ENCODE measurements at regions not wholly inside any gene's neighbourhood (a gene's known extent, or its start where the extent isn't known, plus 50 kb on each side); places are given as distances from the start of the nearest gene placed in this dataset.

DNA sequence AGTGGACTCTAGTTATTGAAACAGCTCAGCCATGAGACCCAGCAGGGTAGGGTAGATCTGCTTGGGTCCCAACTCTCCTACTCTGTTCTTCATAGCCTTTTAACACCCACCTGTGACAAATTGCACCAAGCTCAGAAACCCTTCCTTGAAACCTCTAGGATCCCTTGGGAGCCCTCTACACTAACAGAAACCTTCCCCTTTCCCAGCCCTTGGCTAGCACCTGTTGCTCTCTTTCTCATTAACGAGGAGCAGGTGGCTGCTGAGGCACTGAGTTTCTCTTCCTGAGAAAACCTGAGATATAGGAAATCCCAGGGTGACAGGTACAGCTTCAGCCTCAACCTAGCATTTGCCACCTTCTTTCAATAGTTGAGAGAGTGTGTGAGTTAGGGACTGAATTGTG is 88.3 kb upstream of the CLSTN2 start (continued):
- TF ChIP-seq, protein P1, sequence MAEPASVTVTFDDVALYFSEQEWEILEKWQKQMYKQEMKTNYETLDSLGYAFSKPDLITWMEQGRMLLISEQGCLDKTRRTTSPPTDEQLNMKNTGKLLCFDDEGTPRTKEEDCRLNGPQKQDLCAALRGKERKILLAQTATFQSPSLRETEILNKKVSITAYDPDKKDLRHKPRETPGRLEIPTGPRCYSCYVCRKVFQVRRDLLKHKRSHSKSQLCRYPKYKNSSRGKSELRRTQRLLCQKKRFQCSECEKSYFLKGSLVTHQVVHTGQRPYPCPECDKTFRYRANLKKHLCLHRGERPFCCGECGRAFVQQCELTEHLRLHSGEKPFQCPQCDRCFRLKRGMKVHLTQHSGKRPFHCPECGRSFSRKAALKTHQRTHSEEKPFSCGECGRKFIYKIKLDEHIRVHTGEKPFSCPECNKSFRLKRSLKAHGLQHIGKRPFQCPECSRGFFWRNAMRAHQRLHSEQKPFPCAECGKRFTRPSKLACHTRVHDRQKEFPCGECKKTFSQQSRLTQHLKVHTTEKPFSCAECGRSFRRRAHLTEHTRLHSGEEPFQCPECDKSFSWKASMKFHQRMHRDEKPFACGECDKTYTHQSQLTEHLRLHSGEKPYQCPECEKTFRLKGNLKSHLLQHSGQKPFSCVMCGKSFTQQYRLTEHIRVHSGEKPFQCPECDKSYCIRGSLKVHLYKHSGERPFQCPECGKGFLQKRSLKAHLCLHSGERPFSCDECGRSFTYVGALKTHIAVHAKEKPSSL (CRISPR knock-in tag; conservative IDR thresholded peaks at IDR 0.05) = no peak
- no peak for TF ChIP-seq NFE2L1 (CRISPR knock-in tag; IDR thresholded peaks at IDR 0.05)
- no peak for TF ChIP-seq ZNF121 (CRISPR knock-in tag; IDR thresholded peaks at IDR 0.05)
- TF ChIP-seq MYBL2 (CRISPR knock-in tag; IDR thresholded peaks at IDR 0.05) = no peak
- no peak for TF ChIP-seq SOX15 (CRISPR knock-in tag; IDR thresholded peaks at IDR 0.05)

DNA sequence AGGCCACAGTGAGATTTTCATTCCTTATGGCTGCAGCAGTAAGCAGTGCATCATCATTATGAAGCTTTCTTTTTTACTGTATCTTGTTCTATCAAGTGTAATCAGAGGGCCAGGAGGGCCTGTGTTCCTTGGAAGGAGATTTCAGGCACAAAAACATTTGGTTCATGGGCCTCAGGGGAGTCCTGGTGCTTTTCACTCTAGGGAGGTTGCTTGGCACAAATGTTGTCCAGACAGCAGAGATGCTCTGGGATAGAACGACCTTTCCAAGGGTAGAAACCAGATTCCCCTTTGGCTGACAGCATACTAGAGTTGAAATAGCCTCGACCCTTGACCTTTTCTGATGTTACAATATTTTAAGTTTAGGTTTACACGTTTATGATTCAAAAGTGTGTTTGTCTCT is 95.3 kb upstream of the CLSTN2 start:
- no peaks in the 10 kb centered on the region for H3K36me3 Mint-ChIP-seq
- no peak for DNase-seq (ENCODE audit: low spot score)
- CTCF ChIA-PET = no interaction called here
- POLR2A ChIA-PET = no interaction called here
- ATAC-seq = no peak
- H3K4me3 Mint-ChIP-seq = no peak overlapping the region
- H3K27ac Mint-ChIP-seq = no peak overlapping the region
- no peaks in the 10 kb centered on the region for H3K27me3 Mint-ChIP-seq (ENCODE audit: low read depth)
- H3K9me3 Mint-ChIP-seq = peaks cover 9% of the 10 kb centered on the region; the same call in 1 of the 2 replicates
- peaks cover 19% of the 10 kb centered on the region for H3K4me1 Mint-ChIP-seq
- TF ChIP-seq, protein P2, sequence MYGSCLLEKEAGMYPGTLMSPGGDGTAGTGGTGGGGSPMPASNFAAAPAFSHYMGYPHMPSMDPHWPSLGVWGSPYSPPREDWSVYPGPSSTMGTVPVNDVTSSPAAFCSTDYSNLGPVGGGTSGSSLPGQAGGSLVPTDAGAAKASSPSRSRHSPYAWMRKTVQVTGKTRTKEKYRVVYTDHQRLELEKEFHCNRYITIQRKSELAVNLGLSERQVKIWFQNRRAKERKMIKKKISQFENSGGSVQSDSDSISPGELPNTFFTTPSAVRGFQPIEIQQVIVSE (CRISPR knock-in tag; IDR thresholded peaks at IDR 0.05; ENCODE audit: borderline replicate concordance) = no peak
- TF ChIP-seq, protein P3, sequence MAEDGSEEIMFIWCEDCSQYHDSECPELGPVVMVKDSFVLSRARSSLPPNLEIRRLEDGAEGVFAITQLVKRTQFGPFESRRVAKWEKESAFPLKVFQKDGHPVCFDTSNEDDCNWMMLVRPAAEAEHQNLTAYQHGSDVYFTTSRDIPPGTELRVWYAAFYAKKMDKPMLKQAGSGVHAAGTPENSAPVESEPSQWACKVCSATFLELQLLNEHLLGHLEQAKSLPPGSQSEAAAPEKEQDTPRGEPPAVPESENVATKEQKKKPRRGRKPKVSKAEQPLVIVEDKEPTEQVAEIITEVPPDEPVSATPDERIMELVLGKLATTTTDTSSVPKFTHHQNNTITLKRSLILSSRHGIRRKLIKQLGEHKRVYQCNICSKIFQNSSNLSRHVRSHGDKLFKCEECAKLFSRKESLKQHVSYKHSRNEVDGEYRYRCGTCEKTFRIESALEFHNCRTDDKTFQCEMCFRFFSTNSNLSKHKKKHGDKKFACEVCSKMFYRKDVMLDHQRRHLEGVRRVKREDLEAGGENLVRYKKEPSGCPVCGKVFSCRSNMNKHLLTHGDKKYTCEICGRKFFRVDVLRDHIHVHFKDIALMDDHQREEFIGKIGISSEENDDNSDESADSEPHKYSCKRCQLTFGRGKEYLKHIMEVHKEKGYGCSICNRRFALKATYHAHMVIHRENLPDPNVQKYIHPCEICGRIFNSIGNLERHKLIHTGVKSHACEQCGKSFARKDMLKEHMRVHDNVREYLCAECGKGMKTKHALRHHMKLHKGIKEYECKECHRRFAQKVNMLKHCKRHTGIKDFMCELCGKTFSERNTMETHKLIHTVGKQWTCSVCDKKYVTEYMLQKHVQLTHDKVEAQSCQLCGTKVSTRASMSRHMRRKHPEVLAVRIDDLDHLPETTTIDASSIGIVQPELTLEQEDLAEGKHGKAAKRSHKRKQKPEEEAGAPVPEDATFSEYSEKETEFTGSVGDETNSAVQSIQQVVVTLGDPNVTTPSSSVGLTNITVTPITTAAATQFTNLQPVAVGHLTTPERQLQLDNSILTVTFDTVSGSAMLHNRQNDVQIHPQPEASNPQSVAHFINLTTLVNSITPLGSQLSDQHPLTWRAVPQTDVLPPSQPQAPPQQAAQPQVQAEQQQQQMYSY (CRISPR knock-in tag; IDR thresholded peaks at IDR 0.05) = no peak
- TF ChIP-seq NR2C2 (CRISPR knock-in tag; IDR thresholded peaks at IDR 0.05) (no peak), ZNF219 (CRISPR knock-in tag; IDR thresholded peaks at IDR 0.05; ENCODE audit: borderline replicate concordance) (no peak), CBFB (CRISPR knock-in tag; IDR thresholded peaks at IDR 0.05; ENCODE audit: low read depth) (no peak), FOXP1 (CRISPR knock-in tag; IDR thresholded peaks at IDR 0.05; ENCODE audit: borderline replicate concordance) (no peak), SMAD3 (CRISPR knock-in tag; IDR thresholded peaks at IDR 0.05; ENCODE audit: borderline replicate concordance) (no peak), PRRX2 (CRISPR knock-in tag; IDR thresholded peaks at IDR 0.05) (no peak), ATF1 (CRISPR knock-in tag; IDR thresholded peaks at IDR 0.05) (no peak), ZBTB21 (CRISPR knock-in tag; IDR thresholded peaks at IDR 0.05; ENCODE audit: borderline replicate concordance) (no peak), KAT7 (CRISPR knock-in tag; IDR thresholded peaks at IDR 0.05; ENCODE audit: borderline replicate concordance) (no peak), NFE2L1 (CRISPR knock-in tag; IDR thresholded peaks at IDR 0.05) (no peak), ZNF423 (CRISPR knock-in tag; IDR thresholded peaks at IDR 0.05) (no peak)
- TF ChIP-seq, protein P4, sequence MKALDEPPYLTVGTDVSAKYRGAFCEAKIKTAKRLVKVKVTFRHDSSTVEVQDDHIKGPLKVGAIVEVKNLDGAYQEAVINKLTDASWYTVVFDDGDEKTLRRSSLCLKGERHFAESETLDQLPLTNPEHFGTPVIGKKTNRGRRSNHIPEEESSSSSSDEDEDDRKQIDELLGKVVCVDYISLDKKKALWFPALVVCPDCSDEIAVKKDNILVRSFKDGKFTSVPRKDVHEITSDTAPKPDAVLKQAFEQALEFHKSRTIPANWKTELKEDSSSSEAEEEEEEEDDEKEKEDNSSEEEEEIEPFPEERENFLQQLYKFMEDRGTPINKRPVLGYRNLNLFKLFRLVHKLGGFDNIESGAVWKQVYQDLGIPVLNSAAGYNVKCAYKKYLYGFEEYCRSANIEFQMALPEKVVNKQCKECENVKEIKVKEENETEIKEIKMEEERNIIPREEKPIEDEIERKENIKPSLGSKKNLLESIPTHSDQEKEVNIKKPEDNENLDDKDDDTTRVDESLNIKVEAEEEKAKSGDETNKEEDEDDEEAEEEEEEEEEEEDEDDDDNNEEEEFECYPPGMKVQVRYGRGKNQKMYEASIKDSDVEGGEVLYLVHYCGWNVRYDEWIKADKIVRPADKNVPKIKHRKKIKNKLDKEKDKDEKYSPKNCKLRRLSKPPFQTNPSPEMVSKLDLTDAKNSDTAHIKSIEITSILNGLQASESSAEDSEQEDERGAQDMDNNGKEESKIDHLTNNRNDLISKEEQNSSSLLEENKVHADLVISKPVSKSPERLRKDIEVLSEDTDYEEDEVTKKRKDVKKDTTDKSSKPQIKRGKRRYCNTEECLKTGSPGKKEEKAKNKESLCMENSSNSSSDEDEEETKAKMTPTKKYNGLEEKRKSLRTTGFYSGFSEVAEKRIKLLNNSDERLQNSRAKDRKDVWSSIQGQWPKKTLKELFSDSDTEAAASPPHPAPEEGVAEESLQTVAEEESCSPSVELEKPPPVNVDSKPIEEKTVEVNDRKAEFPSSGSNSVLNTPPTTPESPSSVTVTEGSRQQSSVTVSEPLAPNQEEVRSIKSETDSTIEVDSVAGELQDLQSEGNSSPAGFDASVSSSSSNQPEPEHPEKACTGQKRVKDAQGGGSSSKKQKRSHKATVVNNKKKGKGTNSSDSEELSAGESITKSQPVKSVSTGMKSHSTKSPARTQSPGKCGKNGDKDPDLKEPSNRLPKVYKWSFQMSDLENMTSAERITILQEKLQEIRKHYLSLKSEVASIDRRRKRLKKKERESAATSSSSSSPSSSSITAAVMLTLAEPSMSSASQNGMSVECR (CRISPR knock-in tag; IDR thresholded peaks at IDR 0.05; ENCODE audit: borderline replicate concordance) = no peak
- TF ChIP-seq, protein P5, sequence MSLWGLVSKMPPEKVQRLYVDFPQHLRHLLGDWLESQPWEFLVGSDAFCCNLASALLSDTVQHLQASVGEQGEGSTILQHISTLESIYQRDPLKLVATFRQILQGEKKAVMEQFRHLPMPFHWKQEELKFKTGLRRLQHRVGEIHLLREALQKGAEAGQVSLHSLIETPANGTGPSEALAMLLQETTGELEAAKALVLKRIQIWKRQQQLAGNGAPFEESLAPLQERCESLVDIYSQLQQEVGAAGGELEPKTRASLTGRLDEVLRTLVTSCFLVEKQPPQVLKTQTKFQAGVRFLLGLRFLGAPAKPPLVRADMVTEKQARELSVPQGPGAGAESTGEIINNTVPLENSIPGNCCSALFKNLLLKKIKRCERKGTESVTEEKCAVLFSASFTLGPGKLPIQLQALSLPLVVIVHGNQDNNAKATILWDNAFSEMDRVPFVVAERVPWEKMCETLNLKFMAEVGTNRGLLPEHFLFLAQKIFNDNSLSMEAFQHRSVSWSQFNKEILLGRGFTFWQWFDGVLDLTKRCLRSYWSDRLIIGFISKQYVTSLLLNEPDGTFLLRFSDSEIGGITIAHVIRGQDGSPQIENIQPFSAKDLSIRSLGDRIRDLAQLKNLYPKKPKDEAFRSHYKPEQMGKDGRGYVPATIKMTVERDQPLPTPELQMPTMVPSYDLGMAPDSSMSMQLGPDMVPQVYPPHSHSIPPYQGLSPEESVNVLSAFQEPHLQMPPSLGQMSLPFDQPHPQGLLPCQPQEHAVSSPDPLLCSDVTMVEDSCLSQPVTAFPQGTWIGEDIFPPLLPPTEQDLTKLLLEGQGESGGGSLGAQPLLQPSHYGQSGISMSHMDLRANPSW (CRISPR knock-in tag; conservative IDR thresholded peaks at IDR 0.05; ENCODE audit: low read depth) = no peak
- TF ChIP-seq, protein P6, sequence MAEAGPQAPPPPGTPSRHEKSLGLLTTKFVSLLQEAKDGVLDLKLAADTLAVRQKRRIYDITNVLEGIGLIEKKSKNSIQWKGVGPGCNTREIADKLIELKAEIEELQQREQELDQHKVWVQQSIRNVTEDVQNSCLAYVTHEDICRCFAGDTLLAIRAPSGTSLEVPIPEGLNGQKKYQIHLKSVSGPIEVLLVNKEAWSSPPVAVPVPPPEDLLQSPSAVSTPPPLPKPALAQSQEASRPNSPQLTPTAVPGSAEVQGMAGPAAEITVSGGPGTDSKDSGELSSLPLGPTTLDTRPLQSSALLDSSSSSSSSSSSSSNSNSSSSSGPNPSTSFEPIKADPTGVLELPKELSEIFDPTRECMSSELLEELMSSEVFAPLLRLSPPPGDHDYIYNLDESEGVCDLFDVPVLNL (CRISPR knock-in tag; IDR thresholded peaks at IDR 0.05; ENCODE audit: borderline replicate concordance, low read depth) = no peak
- TF ChIP-seq, protein P7, sequence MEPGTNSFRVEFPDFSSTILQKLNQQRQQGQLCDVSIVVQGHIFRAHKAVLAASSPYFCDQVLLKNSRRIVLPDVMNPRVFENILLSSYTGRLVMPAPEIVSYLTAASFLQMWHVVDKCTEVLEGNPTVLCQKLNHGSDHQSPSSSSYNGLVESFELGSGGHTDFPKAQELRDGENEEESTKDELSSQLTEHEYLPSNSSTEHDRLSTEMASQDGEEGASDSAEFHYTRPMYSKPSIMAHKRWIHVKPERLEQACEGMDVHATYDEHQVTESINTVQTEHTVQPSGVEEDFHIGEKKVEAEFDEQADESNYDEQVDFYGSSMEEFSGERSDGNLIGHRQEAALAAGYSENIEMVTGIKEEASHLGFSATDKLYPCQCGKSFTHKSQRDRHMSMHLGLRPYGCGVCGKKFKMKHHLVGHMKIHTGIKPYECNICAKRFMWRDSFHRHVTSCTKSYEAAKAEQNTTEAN (CRISPR knock-in tag; IDR thresholded peaks at IDR 0.05) = no peak

Data from WTC11 (cell line).